Choroid plexus epithelial cell (primary cell): ENCODE measurements at regions not wholly inside any gene's neighbourhood (a gene's known extent, or its start where the extent isn't known, plus 50 kb on each side); places are given as distances from the start of the nearest gene placed in this dataset.

Experiments
- DNase-seq: peaks from one replicate; pipeline ENCODE4 v3.0.0-alpha.2; 2010; ENCODE audit warnings: low read depth
- H3K4me3 ChIP-seq: 2 replicates; pipeline ENCODE4 v1.5.1; 2011; ENCODE audit warnings: low read depth, mild to moderate bottlenecking, control low read depth, low read length, moderate library complexity
- CTCF ChIP-seq: conservative IDR thresholded peaks from 2 replicates; pipeline ENCODE4 v1.5.1; 2011; ENCODE audit warnings: low read depth, mild to moderate bottlenecking, control low read depth, inconsistent platforms, low read length, moderate library complexity

- no peak for DNase-seq
- no peak for TF ChIP-seq CTCF
- H3K4me3 ChIP-seq: no peak overlapping the region
Observed at GRCh38 chr6:40674170-40674569, 87.0 kb upstream of the LRFN2 start.

GRCh38 chr6:40672087-40672486 lies 84.9 kb upstream of the LRFN2 start:
- no peak for TF ChIP-seq CTCF
- DNase-seq: no peak
- H3K4me3 ChIP-seq: no peak overlapping the region

- DNase-seq: no peak
- H3K4me3 ChIP-seq: no peak overlapping the region
- TF ChIP-seq CTCF: no peak
Observed at GRCh38 chr6:40671694-40672050, 84.5 kb upstream of the LRFN2 start.

DNA sequence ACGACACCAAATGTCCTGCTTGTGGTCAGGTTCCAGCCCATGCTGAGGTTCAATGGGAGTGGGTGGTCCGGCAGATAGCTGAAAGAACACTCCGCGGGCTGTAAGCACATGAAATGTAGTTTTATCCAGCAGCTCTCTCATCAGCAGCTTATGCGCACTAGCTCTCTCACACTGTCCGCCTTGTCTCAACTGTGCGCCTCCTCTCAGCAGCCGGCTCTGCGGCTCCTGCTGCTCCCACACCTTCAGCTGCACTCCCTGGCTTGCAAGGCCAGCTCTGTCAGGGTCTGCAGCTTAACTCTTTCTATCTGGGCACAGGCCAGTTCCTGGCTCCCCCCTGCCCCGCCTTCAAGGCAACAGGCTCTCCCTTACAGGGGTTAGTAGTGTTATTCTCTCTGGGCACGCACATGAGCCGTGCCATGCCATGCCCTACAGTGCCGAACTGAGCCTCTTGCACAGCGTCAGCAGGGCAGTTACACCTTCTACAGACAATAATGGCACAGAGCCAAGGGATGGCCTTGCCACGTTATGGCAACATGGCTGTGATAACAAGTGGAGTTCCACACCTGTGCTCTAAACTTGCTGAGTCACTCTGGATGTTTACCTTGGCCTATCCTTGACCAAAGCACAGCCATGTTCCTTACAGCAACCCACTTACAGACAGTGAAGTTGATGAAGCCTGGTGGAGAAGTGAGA lies 84.0 kb upstream of the LRFN2 start:
- H3K4me3 ChIP-seq: no peak overlapping the region
- TF ChIP-seq CTCF: no peak
- DNase-seq: no peak

GRCh38 chr6:40669343-40669742 lies 82.2 kb upstream of the LRFN2 start:
- no peak overlapping the region for H3K4me3 ChIP-seq
- no peak for DNase-seq
- TF ChIP-seq CTCF: no peak

GRCh38 chr6:40668203-40668602 lies 81.0 kb upstream of the LRFN2 start:
- TF ChIP-seq CTCF: no peak
- no peak for DNase-seq

GRCh38 chr6:40666530-40666929 lies 79.4 kb upstream of the LRFN2 start:
- no peak for DNase-seq
- no peak for TF ChIP-seq CTCF
- no peak overlapping the region for H3K4me3 ChIP-seq

More at GRCh38 chr6:40668203-40668602, 81.0 kb upstream of the LRFN2 start:
- H3K4me3 ChIP-seq: no peak overlapping the region
